Liver (tissue), 8 donors: ENCODE measurements at regions not wholly inside any gene's neighbourhood (a gene's known extent, or its start where the extent isn't known, plus 50 kb on each side); places are given as distances from the start of the nearest gene placed in this dataset.

ENCODE experiments used
- DNase-seq: peaks from one replicate; pipeline ENCODE4 v3.0.0-alpha.2; 2017; ENCODE audit warnings: low spot score
- H3K27ac ChIP-seq, 2 donors: one replicate each; pipeline ENCODE4 v1.7.0; 2013; ENCODE audit warnings: inconsistent platforms in 2 of 2, low read length in 2 of 2, control low read depth in 1 of 2, low read depth in 1 of 2, mild to moderate bottlenecking in 1 of 2
- H3K27me3 ChIP-seq, 4 donors: one replicate each; pipeline versions ENCODE4 v1.6.1 to v1.7.0; 2013; ENCODE audit warnings: low read length in 3 of 4, inconsistent platforms in 1 of 4, mild to moderate bottlenecking in 1 of 4, moderate library complexity in 1 of 4; ENCODE audit not compliant: control insufficient read depth in 4 of 4, insufficient read depth in 4 of 4
- H3K36me3 ChIP-seq, 4 donors: one replicate each; pipeline versions ENCODE4 v1.6.1 to v1.7.0; 2013; ENCODE audit warnings: low read length in 3 of 4, mild to moderate bottlenecking in 3 of 4, low read depth in 1 of 4, moderate library complexity in 1 of 4; ENCODE audit not compliant: control insufficient read depth in 4 of 4, insufficient read depth in 3 of 4
- H3K4me1 ChIP-seq, 4 donors: one replicate each; pipeline versions ENCODE4 v1.6.1 to v1.7.0; 2013; ENCODE audit warnings: low read length in 3 of 4, mild to moderate bottlenecking in 3 of 4, moderate library complexity in 1 of 4; ENCODE audit not compliant: control insufficient read depth in 4 of 4, insufficient read depth in 4 of 4
- H3K4me3 ChIP-seq, 3 donors: one replicate each; pipeline versions ENCODE4 v1.6.1 to v1.7.0; 2013; ENCODE audit warnings: low read length in 3 of 3, control low read depth in 1 of 3, low read depth in 1 of 3, mild to moderate bottlenecking in 1 of 3
- H3K9ac ChIP-seq, 2 donors: one replicate each; pipeline ENCODE4 v1.7.0; 2013; ENCODE audit warnings: low read length in 2 of 2, mild to moderate bottlenecking in 2 of 2, moderate library complexity in 2 of 2, control low read depth in 1 of 2, low read depth in 1 of 2
- H3K9me3 ChIP-seq, 4 donors: one replicate each; pipeline versions ENCODE4 v1.6.1 to v1.7.0; 2013; ENCODE audit warnings: low read length in 3 of 4; ENCODE audit not compliant: control insufficient read depth in 4 of 4
- ATF3 ChIP-seq: IDR thresholded peaks from 2 replicates; pipeline ENCODE4 v1.6.1; 2016; ENCODE audit warnings: antibody characterized with exemption
- CTCF ChIP-seq: fragments of 150-350 bp; IDR thresholded peaks from 2 replicates; pipeline ENCODE4 v1.5.1; 2017; ENCODE audit warnings: improper control_type of control experiment, low read depth, low read length; ENCODE audit not compliant: missing input control
- FOXA1 ChIP-seq: IDR thresholded peaks from 2 replicates; pipeline ENCODE4 v1.6.1; 2016; ENCODE audit warnings: antibody characterized with exemption
- FOXA2 ChIP-seq: IDR thresholded peaks from 2 replicates; pipeline ENCODE4 v1.6.1; 2016; ENCODE audit warnings: antibody characterized with exemption
- GABPA ChIP-seq, 2 donors: IDR thresholded peaks in 1 of 2; conservative IDR thresholded peaks in 1 of 2; 2 replicates each; pipeline ENCODE4 v1.6.1; 2016; ENCODE audit warnings: antibody characterized with exemption in 2 of 2, mild to moderate bottlenecking in 1 of 2, moderate library complexity in 1 of 2
- HNF4A ChIP-seq, 2 donors: conservative IDR thresholded peaks; 2 replicates each; pipeline ENCODE4 v1.6.1; 2016; ENCODE audit warnings: antibody characterized with exemption in 2 of 2, mild to moderate bottlenecking in 2 of 2
- HNF4G ChIP-seq: IDR thresholded peaks from 2 replicates; pipeline ENCODE4 v1.6.1; 2016; ENCODE audit warnings: antibody characterized with exemption
- JUND ChIP-seq, 2 donors: IDR thresholded peaks; 2 replicates each; pipeline ENCODE4 v1.6.1; 2016; ENCODE audit warnings: antibody characterized with exemption in 2 of 2
- NR2F2 ChIP-seq: IDR thresholded peaks from 2 replicates; pipeline ENCODE4 v1.6.1; 2016; ENCODE audit warnings: antibody characterized with exemption
- RAD21 ChIP-seq, 2 donors: IDR thresholded peaks; 2 replicates each; pipeline ENCODE4 v1.6.1; 2016; ENCODE audit warnings: antibody characterized with exemption in 2 of 2, mild to moderate bottlenecking in 2 of 2
- REST ChIP-seq: IDR thresholded peaks from 2 replicates; pipeline ENCODE4 v1.6.1; 2016; ENCODE audit warnings: antibody characterized with exemption, mild to moderate bottlenecking
- RXRA ChIP-seq, 2 donors: IDR thresholded peaks; 2 replicates each; pipeline ENCODE4 v1.6.1; 2017 to 2018; ENCODE audit warnings: antibody characterized with exemption in 2 of 2, mild to moderate bottlenecking in 1 of 2
- SP1 ChIP-seq: IDR thresholded peaks from 2 replicates; pipeline ENCODE4 v1.6.1; 2018; ENCODE audit warnings: antibody characterized with exemption, mild to moderate bottlenecking
- TAF1 ChIP-seq: conservative IDR thresholded peaks from 2 replicates; pipeline ENCODE4 v1.6.1; 2016; ENCODE audit warnings: antibody characterized with exemption, mild to moderate bottlenecking
- YY1 ChIP-seq: IDR thresholded peaks from 2 replicates; pipeline ENCODE4 v1.6.1; 2016; ENCODE audit warnings: antibody characterized with exemption, mild to moderate bottlenecking
- WGBS: extraction: QIAGEN DNeasy Blood & Tissue Kit; methylation state at CpG from one replicate; pipeline ENCODE4 v1.1.7; 2013; 5-methylcytosine and 5-hydroxymethylcytosine counted together
- TF ChIP-seq, protein P1 (sequence below): IDR thresholded peaks from 2 replicates; pipeline ENCODE4 v1.6.1; 2016; ENCODE audit warnings: antibody characterized with exemption
- donor health status: healthy.
- donor health status: healthy.
- donor health status: healthy.
- donor health status: healthy.
- donor health status: healthy.

- Histone ChIP-seq H3K36me3 (no peaks in the 10 kb centered on the region), H3K27ac (no peak overlapping the region), H3K4me3 (no peak overlapping the region), H3K27me3 (no peaks in the 10 kb centered on the region), H3K4me1 (no peaks in the 10 kb centered on the region), H3K9me3 (no peaks in the 10 kb centered on the region), H3K9ac (no peak overlapping the region)
- 84% methylated on average over 3 of the region's 3 CpGs for WGBS
- TF ChIP-seq YY1: no peak
- no peak for TF ChIP-seq GABPA (IDR thresholded peaks at IDR 0.05 in 1 of 2, conservative IDR thresholded peaks at IDR 0.05 in 1 of 2)
- TF ChIP-seq, protein P1, sequence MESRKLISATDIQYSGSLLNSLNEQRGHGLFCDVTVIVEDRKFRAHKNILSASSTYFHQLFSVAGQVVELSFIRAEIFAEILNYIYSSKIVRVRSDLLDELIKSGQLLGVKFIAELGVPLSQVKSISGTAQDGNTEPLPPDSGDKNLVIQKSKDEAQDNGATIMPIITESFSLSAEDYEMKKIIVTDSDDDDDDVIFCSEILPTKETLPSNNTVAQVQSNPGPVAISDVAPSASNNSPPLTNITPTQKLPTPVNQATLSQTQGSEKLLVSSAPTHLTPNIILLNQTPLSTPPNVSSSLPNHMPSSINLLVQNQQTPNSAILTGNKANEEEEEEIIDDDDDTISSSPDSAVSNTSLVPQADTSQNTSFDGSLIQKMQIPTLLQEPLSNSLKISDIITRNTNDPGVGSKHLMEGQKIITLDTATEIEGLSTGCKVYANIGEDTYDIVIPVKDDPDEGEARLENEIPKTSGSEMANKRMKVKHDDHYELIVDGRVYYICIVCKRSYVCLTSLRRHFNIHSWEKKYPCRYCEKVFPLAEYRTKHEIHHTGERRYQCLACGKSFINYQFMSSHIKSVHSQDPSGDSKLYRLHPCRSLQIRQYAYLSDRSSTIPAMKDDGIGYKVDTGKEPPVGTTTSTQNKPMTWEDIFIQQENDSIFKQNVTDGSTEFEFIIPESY: no peak
- TF ChIP-seq FOXA1: no peak
- no peak for TF ChIP-seq HNF4A (conservative IDR thresholded peaks at IDR 0.05)
- TF ChIP-seq CTCF: no peak
- TF ChIP-seq JUND (IDR thresholded peaks at IDR 0.05): no peak
- TF ChIP-seq REST: no peak
- no peak for TF ChIP-seq TAF1
- TF ChIP-seq RAD21 (IDR thresholded peaks at IDR 0.05): no peak
- TF ChIP-seq FOXA2: no peak
- no peak for TF ChIP-seq HNF4G
- TF ChIP-seq SP1: no peak
- DNase-seq: no peak
Observed at GRCh38 chr6:51060262-51060762, 241.6 kb downstream of the TFAP2B start.

DNA sequence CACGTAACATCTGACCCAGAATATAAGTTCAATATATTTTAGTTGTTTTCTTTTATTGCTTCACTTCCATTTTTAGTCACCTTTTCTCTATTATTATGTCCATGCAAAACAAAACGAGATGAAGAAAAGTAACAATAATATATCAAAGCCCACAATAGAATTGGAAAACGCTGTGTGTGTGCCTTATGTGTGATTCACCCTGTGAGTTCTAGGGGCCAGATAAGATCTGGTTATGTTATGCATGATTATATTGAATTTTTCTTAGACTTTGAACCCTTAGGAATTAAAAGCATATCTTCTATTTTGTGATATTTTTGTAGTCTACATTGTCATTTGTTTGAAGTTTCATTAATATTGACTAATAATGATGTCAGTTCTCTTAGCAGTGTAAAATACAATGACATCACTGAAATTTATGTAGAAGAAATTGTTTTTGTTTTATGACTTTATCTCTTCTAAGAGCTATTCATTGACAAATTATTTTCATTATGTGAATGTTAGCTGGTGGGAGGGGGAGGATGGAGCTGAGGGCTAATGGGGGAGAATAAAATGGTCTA, 243.6 kb downstream of the TFAP2B start:
- no peaks in the 10 kb centered on the region for H3K36me3 ChIP-seq
- no peaks in the 10 kb centered on the region for H3K9me3 ChIP-seq
- TF ChIP-seq FOXA1: no peak
- TF ChIP-seq RAD21 (IDR thresholded peaks at IDR 0.05): no peak
- no peak for TF ChIP-seq YY1
- no peak for TF ChIP-seq JUND (IDR thresholded peaks at IDR 0.05)
- no peak for TF ChIP-seq NR2F2
- TF ChIP-seq RXRA (IDR thresholded peaks at IDR 0.05): no peak
- TF ChIP-seq SP1: no peak
- TF ChIP-seq REST: no peak
- no peak for TF ChIP-seq ATF3
- no peak for TF ChIP-seq TAF1
- no peak for TF ChIP-seq HNF4G
- no peak for TF ChIP-seq GABPA (IDR thresholded peaks at IDR 0.05 in 1 of 2, conservative IDR thresholded peaks at IDR 0.05 in 1 of 2)
- no peak for TF ChIP-seq CTCF
- TF ChIP-seq HNF4A (conservative IDR thresholded peaks at IDR 0.05): no peak
- H3K4me3 ChIP-seq: no peak overlapping the region
- H3K9ac ChIP-seq: no peak overlapping the region
- WGBS: 62% methylated on average over 3 of the region's 3 CpGs
- H3K4me1 ChIP-seq: no peaks in the 10 kb centered on the region
- H3K27ac ChIP-seq: no peak overlapping the region
- no peak for DNase-seq
- no peaks in the 10 kb centered on the region for H3K27me3 ChIP-seq
